SK-N-SH (cell line): ENCODE measurements at regions not wholly inside any gene's neighbourhood (a gene's known extent, or its start where the extent isn't known, plus 50 kb on each side); places are given as distances from the start of the nearest gene placed in this dataset.

ENCODE experiments used
- CTCF ChIA-PET: fragments of 300-600, 350-600 bp; formaldehyde crosslinking; extraction: SDS; loops from one replicate; lab custom pipeline; 2021; lab: Yijun Ruan, JAX
- POLR2A ChIA-PET: fragments of 350-600 bp; sonication (Branson Sonifier 250); formaldehyde crosslinking; extraction: SDS; loops from one replicate; lab custom pipeline; 2020; ENCODE audit warnings: antibody characterized with exemption, inconsistent platforms; lab: Yijun Ruan, JAX
- DNase-seq: peaks from one replicate; pipeline ENCODE4 v3.0.0; 2012
- H2AFZ ChIP-seq: fragments of 200-600 bp; sonication (generic); 2 replicates; pipeline ENCODE4 v1.8.1; 2016; ENCODE audit warnings: antibody characterized with exemption, mild to moderate bottlenecking, low read depth
- H3F3A ChIP-seq: fragments of 200-600 bp; sonication (generic); replicated peaks from 2 replicates; pipeline ENCODE3; 2016; ENCODE audit warnings: antibody characterized with exemption, mild to moderate bottlenecking; ENCODE audit not compliant: insufficient read depth
- H3K27ac ChIP-seq, 2 experiments: fragments of 200-500 bp in 1 of 2; fragments of 200-600 bp in 1 of 2; sonication (Bioruptor generic) in 1 of 2; sonication (generic), shearing (Covaris generic) in 1 of 2; 2 replicates each; pipeline versions ENCODE4 v1.5.1 to v1.6.1; 2014 to 2016; ENCODE audit warnings: low read depth in 2 of 2, inconsistent platforms in 1 of 2, low read length in 1 of 2, mild to moderate bottlenecking in 1 of 2, mixed read lengths in 1 of 2
- H3K27me3 ChIP-seq: fragments of 200-600 bp; sonication (generic), shearing (Covaris generic); 2 replicates; pipeline ENCODE4 v1.6.1; 2016; ENCODE audit warnings: mixed run types; ENCODE audit not compliant: insufficient read depth
- H3K36me3 ChIP-seq, 2 experiments: fragments of 200-500 bp in 1 of 2; fragments of 200-600 bp in 1 of 2; sonication (Bioruptor generic) in 1 of 2; sonication (generic) in 1 of 2; replicated peaks in 1 of 2; 2 replicates each; pipeline versions ENCODE3 to v1.5.1; 2014 to 2016; ENCODE audit warnings: low read length in 1 of 2, mild to moderate bottlenecking in 1 of 2; ENCODE audit not compliant: insufficient read depth in 2 of 2, control insufficient read depth in 1 of 2
- H3K4me1 ChIP-seq, 2 experiments: fragments of 200-500 bp in 1 of 2; fragments of 200-600 bp in 1 of 2; sonication (Bioruptor generic) in 1 of 2; sonication (generic), shearing (Covaris generic) in 1 of 2; 2 replicates each; pipeline versions ENCODE4 v1.5.1 to v1.6.1; 2014 to 2016; ENCODE audit warnings: low read depth in 1 of 2, low read length in 1 of 2, mixed run types in 1 of 2; ENCODE audit not compliant: insufficient read depth in 2 of 2, control insufficient read depth in 1 of 2
- H3K4me2 ChIP-seq: fragments of 200-600 bp; sonication (generic), shearing (Covaris generic); 2 replicates; pipeline ENCODE4 v1.6.1; 2017; ENCODE audit warnings: mixed run types
- H3K4me3 ChIP-seq, 2 experiments: fragments of 200-500 bp in 1 of 2; fragments of 200-600 bp in 1 of 2; sonication (Bioruptor generic) in 1 of 2; sonication (generic), shearing (Covaris generic) in 1 of 2; 2 replicates each; pipeline versions ENCODE4 v1.5.1 to v1.8.1; 2014 to 2016; ENCODE audit warnings: low read depth in 2 of 2, inconsistent platforms in 1 of 2, low read length in 1 of 2, mild to moderate bottlenecking in 1 of 2, mixed read lengths in 1 of 2, moderate library complexity in 1 of 2
- H3K79me2 ChIP-seq: fragments of 200-600 bp; sonication (generic); 2 replicates; pipeline ENCODE4 v1.8.1; 2017; ENCODE audit warnings: mild to moderate bottlenecking; ENCODE audit not compliant: insufficient read depth
- H3K9ac ChIP-seq: fragments of 200-600 bp; sonication (generic); 2 replicates; pipeline ENCODE4 v1.6.1; 2017; ENCODE audit warnings: mixed run types
- H3K9me2 ChIP-seq: fragments of 200-600 bp; sonication (generic); 2 replicates; pipeline ENCODE4 v1.6.1; 2017; ENCODE audit warnings: mixed run types
- H3K9me3 ChIP-seq: fragments of 200-600 bp; sonication (generic); 2 replicates; pipeline ENCODE4 v1.6.1; 2017; ENCODE audit warnings: mixed run types, mild to moderate bottlenecking, moderate library complexity
- H4K20me1 ChIP-seq: fragments of 200-600 bp; sonication (generic); 2 replicates; pipeline ENCODE4 v1.6.1; 2017; ENCODE audit warnings: mild to moderate bottlenecking, mixed run types; ENCODE audit not compliant: insufficient read depth
- CTCF ChIP-seq: fragments of 200-600 bp; sonication (generic); IDR thresholded peaks from 2 replicates; pipeline ENCODE4 v1.6.1; 2017; ENCODE audit warnings: antibody characterized with exemption, mild to moderate bottlenecking, moderate library complexity
- ELF1 ChIP-seq: IDR thresholded peaks from 2 replicates; pipeline ENCODE4 v1.4.0; 2012
- EP300 ChIP-seq, 2 experiments: IDR thresholded peaks; 2 replicates each; pipeline versions ENCODE4 v1.4.0 to v1.6.1; 2012; ENCODE audit warnings: borderline replicate concordance in 1 of 2, low read depth in 1 of 2, low read length in 1 of 2
- FOSL2 ChIP-seq: IDR thresholded peaks from 2 replicates; pipeline ENCODE4 v1.4.0; 2012; ENCODE audit warnings: low read depth, mild to moderate bottlenecking, moderate library complexity, borderline replicate concordance
- GABPA ChIP-seq: IDR thresholded peaks from 2 replicates; pipeline ENCODE4 v1.4.0; 2012; ENCODE audit warnings: low read depth, mild to moderate bottlenecking
- JUND ChIP-seq: IDR thresholded peaks from 2 replicates; pipeline ENCODE4 v1.4.0; 2012
- MEF2A ChIP-seq: IDR thresholded peaks from 2 replicates; pipeline ENCODE4 v1.4.0; 2012; ENCODE audit warnings: low read depth, borderline replicate concordance
- NFIC ChIP-seq: IDR thresholded peaks from 2 replicates; pipeline ENCODE4 v1.4.0; 2012; ENCODE audit warnings: borderline replicate concordance
- NRF1 ChIP-seq: IDR thresholded peaks from 2 replicates; pipeline ENCODE4 v1.6.1; 2012; ENCODE audit warnings: low read depth, mild to moderate bottlenecking, low read length
- PBX3 ChIP-seq: IDR thresholded peaks from 2 replicates; pipeline ENCODE4; 2012
- RFX5 ChIP-seq: IDR thresholded peaks from 2 replicates; pipeline ENCODE4 v1.6.1; 2012; ENCODE audit warnings: mild to moderate bottlenecking, improper control_type of control experiment, low read length
- RXRA ChIP-seq: IDR thresholded peaks from 2 replicates; pipeline ENCODE4 v1.4.0; 2012; ENCODE audit warnings: low read depth, mild to moderate bottlenecking, borderline replicate concordance
- TAF1 ChIP-seq: IDR thresholded peaks from 2 replicates; pipeline ENCODE4 v1.6.1; 2012; ENCODE audit warnings: low read depth, mild to moderate bottlenecking, low read length, moderate library complexity, borderline replicate concordance
- TCF12 ChIP-seq: IDR thresholded peaks from 2 replicates; pipeline ENCODE4 v1.4.0; 2012
- TEAD4 ChIP-seq: IDR thresholded peaks from 2 replicates; pipeline ENCODE4 v1.4.0; 2012; ENCODE audit warnings: mild to moderate bottlenecking, borderline replicate concordance; ENCODE audit not compliant: insufficient read depth
- WGBS: methylation state at CpG from one replicate; pipeline ENCODE4 v1.1.6; 2017; ENCODE audit warnings: low lambda C conversion rate; 5-methylcytosine and 5-hydroxymethylcytosine counted together

DNA sequence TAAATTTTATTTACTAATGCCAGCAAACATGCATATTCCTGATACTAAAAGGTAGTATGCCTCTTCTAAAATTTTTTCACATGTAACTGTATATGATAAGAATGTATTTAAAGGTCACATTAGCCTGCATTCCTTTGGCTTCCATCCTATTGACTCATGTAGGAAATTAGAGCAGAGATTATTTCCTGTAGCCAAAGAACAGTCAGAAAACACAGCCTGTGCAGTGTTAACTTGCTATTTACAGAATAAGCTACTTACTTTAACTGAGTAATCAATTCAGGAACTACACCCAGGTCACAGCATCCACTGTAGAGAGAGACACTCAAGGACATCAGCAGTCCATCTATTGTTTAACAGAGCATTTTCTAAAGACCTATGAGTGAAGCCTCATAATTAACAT, 154.5 kb upstream of the ADGRL4 start:
- Histone ChIP-seq H3K36me3 (no peaks in the 10 kb centered on the region), H3K4me3 (no peak overlapping the region), H3K4me1 (peaks cover 0 to 13% of the 10 kb centered on the region in 2 experiments; a peak in 2 of 4 replicates), H3K4me2 (peak overlapping the region; percentile 40; the same call in 1 of the 2 replicates), H3K9me3 (no peaks in the 10 kb centered on the region), H3F3A (no peaks in the 10 kb centered on the region), H3K27me3 (no peaks in the 10 kb centered on the region), H2AFZ (peak overlapping the region; percentile 58; the same call in 1 of the 2 replicates), H3K27ac (peak overlapping the region; percentile 66 to 70; a peak in 3 of 4 replicates), H4K20me1 (no peaks in the 10 kb centered on the region), H3K9me2 (no peaks in the 10 kb centered on the region), H3K79me2 (no peaks in the 10 kb centered on the region), H3K9ac (no peak overlapping the region)
- ChIA-PET POLR2A (no interaction called here), CTCF (no interaction called here)
- TF ChIP-seq NRF1 (no peak), TEAD4 (peak; percentile 58; the same call in 1 of the 2 replicates), CTCF (no peak), GABPA (peak; percentile 20; the same call in 1 of the 2 replicates), EP300 (IDR thresholded peaks at IDR 0.05; ENCODE audit: borderline replicate concordance in 1 of 2, low read depth in 1 of 2, low read length in 1 of 2) (peak in 1 of 2 experiments; percentile 65; a peak in 1 of 4 replicates), MEF2A (0 out of 2 replicates have a peak, but pooled peaks have one; percentile 29), ELF1 (0 out of 2 replicates have a peak, but pooled peaks have one; percentile 15), TAF1 (no peak), RXRA (peak; percentile 57; the same call in 1 of the 2 replicates), TCF12 (peak; percentile 86), PBX3 (peak; percentile 58), NFIC (peak; percentile 76), FOSL2 (peak; percentile 70), JUND (peak; percentile 70)
- no peak for DNase-seq

GRCh38 chr1:79155991-79156390, 149.5 kb upstream of the ADGRL4 start:
- Histone ChIP-seq H3K36me3 (no peaks in the 10 kb centered on the region), H2AFZ (no peak overlapping the region), H3K9me2 (no peaks in the 10 kb centered on the region), H3K79me2 (no peaks in the 10 kb centered on the region), H4K20me1 (no peaks in the 10 kb centered on the region), H3K27ac (no peak overlapping the region), H3K4me2 (no peak overlapping the region), H3K27me3 (no peaks in the 10 kb centered on the region), H3K4me3 (no peak overlapping the region), H3K9me3 (no peaks in the 10 kb centered on the region), H3K4me1 (peaks cover 0 to 3% of the 10 kb centered on the region in 2 experiments; a peak in 1 of 4 replicates), H3F3A (no peaks in the 10 kb centered on the region), H3K9ac (no peak overlapping the region)
- DNase-seq, result no peak
- CTCF ChIA-PET, result no interaction called here
- WGBS, result 94% methylated on average over 1 of the region's 1 CpG
- POLR2A ChIA-PET, result no interaction called here
- TF ChIP-seq FOSL2 (no peak), RFX5 (no peak)
